Neural progenitor cell (in vitro differentiated cells): ENCODE measurements at regions not wholly inside any gene's neighbourhood (a gene's known extent, or its start where the extent isn't known, plus 50 kb on each side); places are given as distances from the start of the nearest gene placed in this dataset.

Experiments
- DNase-seq: peaks from one replicate; pipeline ENCODE4 v3.0.0-alpha.2; 2016; ENCODE audit warnings: low spot score
- H2AFZ ChIP-seq: fragments of 200-600 bp; sonication (generic); replicated peaks from 2 replicates; pipeline ENCODE4 v1.6.1; 2016; ENCODE audit warnings: antibody characterized with exemption
- H3F3A ChIP-seq: fragments of 200-600 bp; sonication (generic); 2 replicates; pipeline ENCODE4 v1.6.1; 2016; ENCODE audit warnings: antibody characterized with exemption, low read depth
- H3K27ac ChIP-seq: fragments of 200-600 bp; sonication (generic); 2 replicates; pipeline ENCODE4 v1.5.1; 2016; ENCODE audit warnings: mild to moderate bottlenecking
- H3K27me3 ChIP-seq: fragments of 200-600 bp; sonication (generic); 2 replicates; pipeline ENCODE4 v1.6.1; 2016; ENCODE audit warnings: mild to moderate bottlenecking, moderate library complexity
- H3K36me3 ChIP-seq: fragments of 200-600 bp; sonication (generic); 2 replicates; pipeline ENCODE4 v1.5.1; 2016
- H3K4me1 ChIP-seq: fragments of 200-600 bp; sonication (generic); 2 replicates; pipeline ENCODE4 v1.6.1; 2016; ENCODE audit warnings: mixed run types
- H3K4me2 ChIP-seq: fragments of 200-600 bp; sonication (generic); 2 replicates; pipeline ENCODE4 v1.6.1; 2016
- H3K4me3 ChIP-seq: fragments of 200-600 bp; sonication (generic); 2 replicates; pipeline ENCODE4 v1.5.1; 2016
- H3K79me2 ChIP-seq: fragments of 200-600 bp; sonication (generic); 2 replicates; pipeline ENCODE4 v1.6.1; 2016; ENCODE audit warnings: low read depth
- H3K9ac ChIP-seq: fragments of 200-600 bp; sonication (generic); 2 replicates; pipeline ENCODE4 v1.6.1; 2016
- H3K9me3 ChIP-seq: fragments of 200-600 bp; sonication (generic); 2 replicates; pipeline ENCODE4 v1.5.1; 2016; ENCODE audit warnings: low read depth
- H4K20me1 ChIP-seq: fragments of 200-600 bp; sonication (generic); 2 replicates; pipeline ENCODE4 v1.6.1; 2016; ENCODE audit warnings: low read depth
- H3K27ac Mint-ChIP-seq: 3 replicates; pipeline ENCODE4 v1.8.0; 2021; ENCODE audit warnings: mixed read lengths
- H3K27me3 Mint-ChIP-seq: 2 replicates; pipeline ENCODE4 v1.8.0; 2022; ENCODE audit warnings: low read depth, mild to moderate bottlenecking, inconsistent platforms, moderate library complexity, mixed read lengths; ENCODE audit not compliant: insufficient read depth
- H3K36me3 Mint-ChIP-seq: 3 replicates; pipeline ENCODE4 v1.8.0; 2021; ENCODE audit warnings: mixed read lengths
- H3K4me1 Mint-ChIP-seq: 3 replicates; pipeline ENCODE4 v1.8.0; 2021; ENCODE audit warnings: mixed read lengths
- H3K4me3 Mint-ChIP-seq: 3 replicates; pipeline ENCODE4 v1.8.0; 2021; ENCODE audit warnings: mild to moderate bottlenecking, moderate library complexity, mixed read lengths
- H3K9me3 Mint-ChIP-seq: 3 replicates; pipeline ENCODE4 v1.8.0; 2020; ENCODE audit warnings: mixed read lengths
- CTCF ChIP-seq: fragments of 200-600 bp; sonication (generic); IDR thresholded peaks from 2 replicates; pipeline ENCODE4 v1.5.1; 2017; ENCODE audit warnings: antibody characterized with exemption, mild to moderate bottlenecking
- EZH2 ChIP-seq: fragments of 200-600 bp; sonication (generic); IDR thresholded peaks from 2 replicates; pipeline ENCODE4 v1.6.1; 2017; ENCODE audit warnings: antibody characterized with exemption, mild to moderate bottlenecking, moderate library complexity
- EZH2phosphoT487 ChIP-seq: fragments of 200-600 bp; sonication (generic); IDR thresholded peaks from 2 replicates; pipeline ENCODE4 v1.6.1; 2017; ENCODE audit warnings: antibody characterized with exemption

GRCh38 chr6:138550346-138550767, 51.1 kb upstream of the NHSL1 start:
- Histone ChIP-seq H3K4me3 (no peak overlapping the region), H3K36me3 (no peaks in the 10 kb centered on the region), H3F3A (peaks cover 9% of the 10 kb centered on the region), H3K79me2 (peaks cover 45% of the 10 kb centered on the region), H3K4me1 (peaks cover 13% of the 10 kb centered on the region), H3K4me2 (no peak overlapping the region), H2AFZ (no peak overlapping the region), H3K9ac (no peak overlapping the region), H3K27ac (no peak overlapping the region), H4K20me1 (peaks cover 12% of the 10 kb centered on the region), H3K27me3 (no peaks in the 10 kb centered on the region), H3K9me3 (no peaks in the 10 kb centered on the region)
- Mint-ChIP-seq H3K27ac (peak overlapping the region; percentile 54), H3K36me3 (peaks cover 16% of the 10 kb centered on the region), H3K4me3 (no peak overlapping the region), H3K27me3 (peaks cover 3% of the 10 kb centered on the region), H3K4me1 (peaks cover 39% of the 10 kb centered on the region), H3K9me3 (peaks cover 2% of the 10 kb centered on the region)
- DNase-seq, result no peak
- TF ChIP-seq EZH2, result no peak

DNA sequence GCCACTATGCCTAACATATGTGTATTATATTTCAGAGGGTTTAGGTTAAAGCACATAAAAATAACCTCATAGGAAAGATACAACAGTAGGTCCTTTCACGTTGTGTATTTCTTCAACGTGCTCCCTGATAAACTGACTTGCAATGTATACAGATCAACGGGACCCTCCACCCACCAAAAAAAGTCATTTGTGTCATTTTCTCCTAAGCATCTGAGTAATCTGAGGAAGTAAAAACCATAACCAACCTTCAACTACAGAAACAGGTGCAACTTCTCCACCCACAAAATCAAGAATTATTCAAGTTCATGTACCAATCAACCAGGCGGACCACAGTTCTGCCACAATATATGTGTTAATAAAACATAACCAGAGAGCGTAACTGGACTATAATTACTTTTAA, 54.9 kb upstream of the NHSL1 start:
- Histone ChIP-seq H3K27me3 (no peaks in the 10 kb centered on the region), H3K36me3 (no peaks in the 10 kb centered on the region), H4K20me1 (peaks cover 16% of the 10 kb centered on the region), H3K4me1 (peaks cover 21% of the 10 kb centered on the region), H2AFZ (no peak overlapping the region), H3K9ac (no peak overlapping the region), H3K4me3 (no peak overlapping the region), H3F3A (peaks cover 13% of the 10 kb centered on the region), H3K4me2 (no peak overlapping the region), H3K79me2 (peaks cover 58% of the 10 kb centered on the region), H3K27ac (no peak overlapping the region), H3K9me3 (no peaks in the 10 kb centered on the region)
- peaks cover 44% of the 10 kb centered on the region for H3K4me1 Mint-ChIP-seq
- TF ChIP-seq EZH2phosphoT487 (no peak), CTCF (no peak), EZH2 (no peak)
- no peak overlapping the region for H3K27ac Mint-ChIP-seq
- no peak overlapping the region for H3K4me3 Mint-ChIP-seq
- DNase-seq, result no peak
- H3K36me3 Mint-ChIP-seq, result peaks cover 15% of the 10 kb centered on the region
- peaks cover under 1% of the 10 kb centered on the region for H3K27me3 Mint-ChIP-seq
- H3K9me3 Mint-ChIP-seq, result peaks cover 2% of the 10 kb centered on the region

GRCh38 chr6:138555421-138555988, 56.2 kb upstream of the NHSL1 start:
- TF ChIP-seq CTCF (no peak), EZH2phosphoT487 (no peak), EZH2 (no peak)
- DNase-seq, result peak; percentile 44
- H2AFZ ChIP-seq, result no peak overlapping the region

GRCh38 chr6:138557147-138557546, 57.9 kb upstream of the NHSL1 start:
- peaks cover 81% of the 10 kb centered on the region for H3K79me2 ChIP-seq
- H3K9me3 Mint-ChIP-seq, result peaks cover 10% of the 10 kb centered on the region
- H3K4me2 ChIP-seq, result no peak overlapping the region
- no peaks in the 10 kb centered on the region for H3K36me3 ChIP-seq
- peaks cover 43% of the 10 kb centered on the region for H3K4me1 Mint-ChIP-seq
- H2AFZ ChIP-seq, result no peak overlapping the region
- H3K27me3 ChIP-seq, result no peaks in the 10 kb centered on the region
- H3K27ac ChIP-seq, result no peak overlapping the region
- H3K4me3 ChIP-seq, result no peak overlapping the region
- H3F3A ChIP-seq, result peaks cover 13% of the 10 kb centered on the region
- peaks cover 16% of the 10 kb centered on the region for H3K36me3 Mint-ChIP-seq
- H4K20me1 ChIP-seq, result peaks cover 16% of the 10 kb centered on the region
- peaks cover 4% of the 10 kb centered on the region for H3K27me3 Mint-ChIP-seq
- H3K27ac Mint-ChIP-seq, result peak overlapping the region; percentile 21
- no peaks in the 10 kb centered on the region for H3K9me3 ChIP-seq
- H3K4me1 ChIP-seq, result peaks cover 28% of the 10 kb centered on the region
- TF ChIP-seq EZH2phosphoT487 (no peak), EZH2 (no peak), CTCF (no peak)
- H3K9ac ChIP-seq, result no peak overlapping the region
- DNase-seq, result no peak
- no peak overlapping the region for H3K4me3 Mint-ChIP-seq

More at GRCh38 chr6:138555421-138555988, 56.2 kb upstream of the NHSL1 start:
- Histone ChIP-seq H3K9ac (no peak overlapping the region), H3K27me3 (no peaks in the 10 kb centered on the region), H4K20me1 (peaks cover 16% of the 10 kb centered on the region), H3K27ac (no peak overlapping the region), H3K9me3 (no peaks in the 10 kb centered on the region), H3K4me2 (peak overlapping the region; percentile 42), H3K4me3 (no peak overlapping the region), H3K79me2 (peaks cover 68% of the 10 kb centered on the region), H3K36me3 (no peaks in the 10 kb centered on the region), H3F3A (peaks cover 13% of the 10 kb centered on the region), H3K4me1 (peaks cover 21% of the 10 kb centered on the region)
- Mint-ChIP-seq H3K27me3 (no peaks in the 10 kb centered on the region), H3K27ac (peak overlapping the region; percentile 95), H3K4me3 (peak overlapping the region; percentile 58), H3K4me1 (peaks cover 44% of the 10 kb centered on the region), H3K36me3 (peaks cover 8% of the 10 kb centered on the region), H3K9me3 (peaks cover 2% of the 10 kb centered on the region)
